ENCODE measurements at regions not wholly inside any gene's neighbourhood (a gene's known extent, or its start where the extent isn't known, plus 50 kb on each side); places are given as distances from the start of the nearest gene placed in this dataset.

- TF ChIP-seq CTCF (IDR thresholded peaks at IDR 0.05), result no peak
Observed at GRCh38 chr4:59195839-59196238, 2004.3 kb upstream of the ADGRL3 start.

GRCh38 chr4:59200992-59201391, 1999.1 kb upstream of the ADGRL3 start:
- no peak for TF ChIP-seq CTCF (IDR thresholded peaks at IDR 0.05)

- no peak for TF ChIP-seq CTCF (IDR thresholded peaks at IDR 0.05)
Observed at GRCh38 chr4:59217910-59218631, 1982.1 kb upstream of the ADGRL3 start.

GRCh38 chr4:59222221-59222620, 1977.9 kb upstream of the ADGRL3 start:
- TF ChIP-seq CTCF (IDR thresholded peaks at IDR 0.05), result no peak

GRCh38 chr4:59223292-59223941, 1976.7 kb upstream of the ADGRL3 start:
- TF ChIP-seq CTCF (IDR thresholded peaks at IDR 0.05), result no peak

- no peak for TF ChIP-seq CTCF (IDR thresholded peaks at IDR 0.05)
Observed at GRCh38 chr4:59238212-59238611, 1961.9 kb upstream of the ADGRL3 start.

GRCh38 chr4:59240011-59240410, 1960.1 kb upstream of the ADGRL3 start:
- no peak for TF ChIP-seq CTCF (IDR thresholded peaks at IDR 0.05)
